ENCODE measurements at regions not wholly inside any gene's neighbourhood (a gene's known extent, or its start where the extent isn't known, plus 50 kb on each side); places are given as distances from the start of the nearest gene placed in this dataset.

GRCh38 chr12:83866477-83866876 is 1046.1 kb downstream of the SLC6A15 start:
- Histone ChIP-seq H3K4me3 (no peak overlapping the region), H3K4me1 (no peaks in the 10 kb centered on the region), H3K9me3 (ENCODE audit: low read depth) (peaks cover 8% of the 10 kb centered on the region), H3F3A (ENCODE audit: low read depth) (no peaks in the 10 kb centered on the region), H4K20me1 (ENCODE audit: low read depth) (no peaks in the 10 kb centered on the region), H3K4me2 (no peak overlapping the region), H3K27me3 (no peaks in the 10 kb centered on the region), H3K79me2 (ENCODE audit: low read depth) (no peaks in the 10 kb centered on the region), H3K36me3 (no peaks in the 10 kb centered on the region), H2AFZ (replicated peaks) (no peak overlapping the region), H3K27ac (no peak overlapping the region), H3K9ac (no peak overlapping the region)
- Mint-ChIP-seq H3K27me3 (ENCODE audit: insufficient read depth, low read depth) (no peaks in the 10 kb centered on the region), H3K9me3 (no peaks in the 10 kb centered on the region), H3K27ac (no peak overlapping the region), H3K4me1 (no peaks in the 10 kb centered on the region), H3K36me3 (no peaks in the 10 kb centered on the region), H3K4me3 (no peak overlapping the region)
- no peak for DNase-seq (ENCODE audit: low spot score)
- TF ChIP-seq EZH2phosphoT487 (IDR thresholded peaks at IDR 0.05), result no peak

GRCh38 chr12:83865431-83865830 is 1047.2 kb downstream of the SLC6A15 start:
- no peaks in the 10 kb centered on the region for H3K36me3 Mint-ChIP-seq
- no peaks in the 10 kb centered on the region for H3F3A ChIP-seq (ENCODE audit: low read depth)

GRCh38 chr12:83864054-83864453 is 1048.5 kb downstream of the SLC6A15 start:
- H3K27me3 Mint-ChIP-seq (ENCODE audit: insufficient read depth, low read depth), result no peaks in the 10 kb centered on the region
- DNase-seq (ENCODE audit: low spot score), result no peak
- Histone ChIP-seq H4K20me1 (ENCODE audit: low read depth) (no peaks in the 10 kb centered on the region), H2AFZ (replicated peaks) (no peak overlapping the region), H3K79me2 (ENCODE audit: low read depth) (no peaks in the 10 kb centered on the region), H3K4me1 (no peaks in the 10 kb centered on the region), H3K9me3 (ENCODE audit: low read depth) (no peaks in the 10 kb centered on the region), H3K27ac (no peak overlapping the region), H3K4me3 (no peak overlapping the region), H3F3A (ENCODE audit: low read depth) (no peaks in the 10 kb centered on the region), H3K4me2 (no peak overlapping the region), H3K9ac (no peak overlapping the region), H3K27me3 (no peaks in the 10 kb centered on the region), H3K36me3 (no peaks in the 10 kb centered on the region)
- H3K9me3 Mint-ChIP-seq, result no peaks in the 10 kb centered on the region
- H3K27ac Mint-ChIP-seq, result no peak overlapping the region
- TF ChIP-seq EZH2phosphoT487 (IDR thresholded peaks at IDR 0.05) (no peak), EZH2 (IDR thresholded peaks at IDR 0.05) (no peak)
- TF ChIP-seq, protein P1, sequence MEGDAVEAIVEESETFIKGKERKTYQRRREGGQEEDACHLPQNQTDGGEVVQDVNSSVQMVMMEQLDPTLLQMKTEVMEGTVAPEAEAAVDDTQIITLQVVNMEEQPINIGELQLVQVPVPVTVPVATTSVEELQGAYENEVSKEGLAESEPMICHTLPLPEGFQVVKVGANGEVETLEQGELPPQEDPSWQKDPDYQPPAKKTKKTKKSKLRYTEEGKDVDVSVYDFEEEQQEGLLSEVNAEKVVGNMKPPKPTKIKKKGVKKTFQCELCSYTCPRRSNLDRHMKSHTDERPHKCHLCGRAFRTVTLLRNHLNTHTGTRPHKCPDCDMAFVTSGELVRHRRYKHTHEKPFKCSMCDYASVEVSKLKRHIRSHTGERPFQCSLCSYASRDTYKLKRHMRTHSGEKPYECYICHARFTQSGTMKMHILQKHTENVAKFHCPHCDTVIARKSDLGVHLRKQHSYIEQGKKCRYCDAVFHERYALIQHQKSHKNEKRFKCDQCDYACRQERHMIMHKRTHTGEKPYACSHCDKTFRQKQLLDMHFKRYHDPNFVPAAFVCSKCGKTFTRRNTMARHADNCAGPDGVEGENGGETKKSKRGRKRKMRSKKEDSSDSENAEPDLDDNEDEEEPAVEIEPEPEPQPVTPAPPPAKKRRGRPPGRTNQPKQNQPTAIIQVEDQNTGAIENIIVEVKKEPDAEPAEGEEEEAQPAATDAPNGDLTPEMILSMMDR (IDR thresholded peaks at IDR 0.05), result no peak
- no peaks in the 10 kb centered on the region for H3K4me1 Mint-ChIP-seq
- no peaks in the 10 kb centered on the region for H3K36me3 Mint-ChIP-seq
- no peak overlapping the region for H3K4me3 Mint-ChIP-seq

More at GRCh38 chr12:83865431-83865830, 1047.2 kb downstream of the SLC6A15 start:
- Histone ChIP-seq H2AFZ (replicated peaks) (no peak overlapping the region), H3K4me1 (no peaks in the 10 kb centered on the region), H3K4me3 (no peak overlapping the region), H3K9ac (no peak overlapping the region), H3K4me2 (no peak overlapping the region), H3K27me3 (no peaks in the 10 kb centered on the region), H4K20me1 (ENCODE audit: low read depth) (no peaks in the 10 kb centered on the region), H3K27ac (no peak overlapping the region), H3K36me3 (no peaks in the 10 kb centered on the region), H3K9me3 (ENCODE audit: low read depth) (peaks cover 8% of the 10 kb centered on the region), H3K79me2 (ENCODE audit: low read depth) (no peaks in the 10 kb centered on the region)
- Mint-ChIP-seq H3K9me3 (no peaks in the 10 kb centered on the region), H3K27ac (no peak overlapping the region), H3K27me3 (ENCODE audit: insufficient read depth, low read depth) (no peaks in the 10 kb centered on the region), H3K4me1 (no peaks in the 10 kb centered on the region), H3K4me3 (no peak overlapping the region)
- DNase-seq (ENCODE audit: low spot score), result no peak
- TF ChIP-seq EZH2 (IDR thresholded peaks at IDR 0.05) (no peak), EZH2phosphoT487 (IDR thresholded peaks at IDR 0.05) (no peak)
- TF ChIP-seq, protein P1 (IDR thresholded peaks at IDR 0.05), result no peak

GRCh38 chr12:83859021-83859420 is 1053.6 kb downstream of the SLC6A15 start:
- peaks cover 2% of the 10 kb centered on the region for H3K27me3 Mint-ChIP-seq (ENCODE audit: insufficient read depth, low read depth)
- Histone ChIP-seq H2AFZ (replicated peaks) (no peak overlapping the region), H3K4me2 (no peak overlapping the region), H3K27ac (no peak overlapping the region), H3F3A (ENCODE audit: low read depth) (no peaks in the 10 kb centered on the region), H3K9ac (no peak overlapping the region), H3K4me3 (no peak overlapping the region), H3K36me3 (no peaks in the 10 kb centered on the region), H3K79me2 (ENCODE audit: low read depth) (no peaks in the 10 kb centered on the region), H3K9me3 (ENCODE audit: low read depth) (no peaks in the 10 kb centered on the region), H3K27me3 (no peaks in the 10 kb centered on the region), H4K20me1 (ENCODE audit: low read depth) (no peaks in the 10 kb centered on the region), H3K4me1 (no peaks in the 10 kb centered on the region)
- TF ChIP-seq EZH2phosphoT487 (IDR thresholded peaks at IDR 0.05), result no peak
- TF ChIP-seq, protein P1 (IDR thresholded peaks at IDR 0.05), result no peak
- TF ChIP-seq EZH2 (IDR thresholded peaks at IDR 0.05), result no peak
- H3K36me3 Mint-ChIP-seq, result no peaks in the 10 kb centered on the region
- H3K27ac Mint-ChIP-seq, result no peak overlapping the region
- H3K9me3 Mint-ChIP-seq, result peaks cover 23% of the 10 kb centered on the region
- no peak for DNase-seq (ENCODE audit: low spot score)
- no peaks in the 10 kb centered on the region for H3K4me1 Mint-ChIP-seq
- H3K4me3 Mint-ChIP-seq, result no peak overlapping the region

Measured in neural progenitor cell (in vitro differentiated cells).